Stimulated activated CD4-positive, alpha-beta T cell treated with anti-CD3 and anti-CD28 coated beads, Interleukin-12 subunit alpha, Interleukin-12 subunit beta, amount 100 ng/mL, for 4 hours (primary cell): ENCODE measurements at regions not wholly inside any gene's neighbourhood (a gene's known extent, or its start where the extent isn't known, plus 50 kb on each side); places are given as distances from the start of the nearest gene placed in this dataset.

ENCODE experiments used
- DNase-seq: peaks from one replicate; pipeline ENCODE4 v3.0.0-alpha.2; 2020

DNA sequence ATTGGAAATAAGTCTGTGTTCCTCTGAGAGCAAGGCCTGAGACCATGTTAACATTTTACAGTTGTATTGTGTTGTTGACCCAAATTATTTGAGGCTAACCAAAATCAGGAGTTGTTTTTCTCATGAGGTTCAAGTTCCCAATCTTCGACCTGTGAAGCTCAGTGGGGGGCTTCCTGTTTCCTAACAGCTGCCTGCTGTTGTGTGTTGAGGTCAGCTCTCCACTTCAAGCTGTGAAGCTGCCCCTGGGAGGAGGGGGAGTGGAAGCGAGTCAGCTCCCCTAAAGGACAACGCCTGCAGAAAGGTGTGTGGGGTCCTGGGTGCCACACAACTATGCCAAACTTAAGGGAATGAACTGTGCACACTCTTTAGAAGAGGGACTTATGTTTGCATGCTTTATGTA, 295.5 kb downstream of the IRX1 start:
- no peak for DNase-seq

DNA sequence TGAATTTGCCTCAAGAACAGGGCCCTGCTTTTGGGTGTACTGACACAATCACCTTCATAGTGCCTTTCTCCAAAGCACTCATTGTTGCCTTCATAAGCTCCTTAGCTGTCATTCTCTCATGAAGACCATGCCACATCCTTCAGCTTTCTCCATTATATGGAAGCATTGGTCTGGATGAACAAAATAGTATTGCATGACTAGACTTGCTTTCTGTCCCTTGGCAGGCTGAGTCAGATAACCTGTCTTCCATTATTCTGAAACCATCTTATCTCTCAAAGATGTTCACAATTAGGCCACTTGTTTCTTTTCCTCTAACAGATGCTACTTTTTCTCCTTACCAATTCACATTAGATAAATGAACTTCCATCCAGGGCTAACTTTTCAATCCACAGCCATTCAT, 297.9 kb downstream of the IRX1 start:
- DNase-seq, result no peak

DNA sequence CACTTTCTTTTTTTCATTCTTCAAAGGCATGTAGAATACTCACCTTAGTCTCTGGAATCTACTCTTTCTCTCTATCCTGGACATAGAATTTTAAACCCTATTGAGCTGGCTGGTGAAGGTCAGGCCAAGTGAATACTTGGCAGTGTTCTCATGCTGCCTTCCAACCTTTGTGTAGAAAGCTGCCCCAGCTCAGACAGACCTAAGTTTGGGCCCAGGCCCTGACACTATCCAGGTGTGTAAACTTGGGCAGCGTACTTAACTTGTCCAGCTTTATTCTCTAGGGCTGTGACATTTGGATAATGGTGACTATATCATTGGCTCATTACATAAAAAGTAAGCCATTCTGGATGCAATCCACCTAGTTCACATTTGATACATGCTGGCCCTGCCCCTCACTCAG, 298.3 kb downstream of the IRX1 start:
- no peak for DNase-seq

DNA sequence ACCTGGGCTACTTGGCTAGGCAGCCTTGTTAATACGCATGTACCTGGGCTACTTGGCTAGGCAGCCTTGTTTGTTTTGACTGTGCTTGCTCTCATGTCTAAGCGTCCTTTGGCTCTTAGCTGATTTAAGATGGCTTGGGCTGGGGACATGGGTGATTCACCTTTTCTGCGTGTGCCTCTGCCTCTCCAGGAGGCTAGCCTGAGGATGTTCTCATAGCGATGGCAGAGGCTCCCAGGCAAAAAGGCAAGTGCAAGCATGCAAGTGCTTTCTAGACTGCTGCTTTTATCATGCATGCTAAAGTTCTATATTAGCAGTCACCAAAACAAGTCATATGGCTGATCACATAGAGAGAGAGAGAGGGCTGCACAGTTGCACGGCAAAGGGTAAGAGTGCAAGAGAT, 300.5 kb downstream of the IRX1 start:
- no peak for DNase-seq

DNA sequence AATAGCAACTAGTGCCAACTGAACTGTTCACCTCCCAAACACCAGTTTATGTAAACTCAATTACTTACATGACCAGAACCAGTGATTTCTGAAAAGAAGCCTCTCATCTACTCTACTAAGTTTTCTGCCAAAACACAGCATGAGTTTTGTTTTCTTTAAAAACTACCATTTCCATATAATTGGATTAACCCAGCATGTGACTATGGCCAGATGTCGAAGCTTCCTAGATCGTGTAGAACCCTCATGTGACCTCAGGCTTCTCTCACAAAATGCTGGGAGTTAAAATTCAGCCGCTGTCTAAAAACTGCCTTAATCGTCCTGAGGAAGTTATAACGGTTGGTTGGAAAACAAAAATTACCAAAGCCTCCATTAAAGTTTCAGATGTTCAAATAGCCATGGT, 303.5 kb downstream of the IRX1 start:
- DNase-seq, result no peak

DNA sequence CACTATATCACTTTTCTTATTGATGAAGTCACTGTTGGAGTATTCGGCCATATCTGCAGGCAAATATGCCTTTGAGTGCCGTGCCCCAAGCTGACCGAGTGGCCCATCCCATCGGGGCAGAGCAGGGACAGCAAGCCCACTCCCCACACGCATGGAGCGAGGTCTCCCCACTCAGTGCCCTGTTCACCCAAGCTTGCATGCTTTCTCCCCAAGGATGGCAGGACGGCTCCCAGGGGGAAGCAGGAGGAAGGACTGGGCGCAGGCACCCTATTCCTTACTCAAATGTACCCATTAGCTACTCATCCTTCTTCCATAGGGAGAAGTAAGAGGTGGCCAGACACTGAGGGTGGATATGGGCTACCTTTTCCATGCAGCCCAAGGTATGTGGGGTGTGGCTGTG, 309.0 kb downstream of the IRX1 start:
- DNase-seq, result no peak

DNA sequence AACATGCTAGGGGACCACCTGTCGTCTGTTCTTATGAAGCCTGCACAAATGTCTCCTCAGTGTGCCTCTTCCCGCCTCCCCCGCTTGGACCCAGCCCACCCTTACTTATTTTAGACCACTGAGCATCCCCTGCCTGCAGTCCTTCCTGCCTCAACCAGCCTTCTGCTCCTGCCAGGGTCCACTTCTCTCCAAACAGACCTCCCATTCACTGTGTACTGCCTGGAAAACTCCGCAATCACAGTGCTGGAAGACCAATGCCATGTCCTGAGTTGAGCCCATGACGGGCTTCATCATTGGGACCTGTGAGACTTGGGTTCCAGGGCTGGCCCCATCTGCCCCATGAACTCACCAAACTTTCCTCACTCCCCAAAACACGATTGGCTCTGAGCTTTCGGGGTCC, 309.4 kb downstream of the IRX1 start:
- no peak for DNase-seq

DNA sequence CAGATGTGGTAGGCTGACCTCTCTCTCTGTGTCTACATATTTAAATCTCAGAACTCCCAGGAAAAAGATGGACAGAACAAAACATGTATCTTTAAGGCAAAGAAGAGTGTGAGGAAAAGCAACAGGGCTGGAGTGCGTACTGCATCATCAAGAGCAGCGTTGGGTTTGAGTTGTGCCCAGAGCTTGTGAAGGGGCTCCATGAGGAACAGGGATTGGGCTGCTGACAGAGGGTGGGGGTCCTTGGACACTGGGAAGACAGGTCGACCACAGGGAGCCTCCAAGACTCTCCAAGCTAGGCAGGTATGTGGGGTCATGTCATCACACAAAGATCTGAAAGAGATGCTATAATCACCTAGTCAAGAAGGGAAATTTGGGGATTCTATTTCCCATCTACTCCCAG, 309.9 kb downstream of the IRX1 start:
- no peak for DNase-seq

DNA sequence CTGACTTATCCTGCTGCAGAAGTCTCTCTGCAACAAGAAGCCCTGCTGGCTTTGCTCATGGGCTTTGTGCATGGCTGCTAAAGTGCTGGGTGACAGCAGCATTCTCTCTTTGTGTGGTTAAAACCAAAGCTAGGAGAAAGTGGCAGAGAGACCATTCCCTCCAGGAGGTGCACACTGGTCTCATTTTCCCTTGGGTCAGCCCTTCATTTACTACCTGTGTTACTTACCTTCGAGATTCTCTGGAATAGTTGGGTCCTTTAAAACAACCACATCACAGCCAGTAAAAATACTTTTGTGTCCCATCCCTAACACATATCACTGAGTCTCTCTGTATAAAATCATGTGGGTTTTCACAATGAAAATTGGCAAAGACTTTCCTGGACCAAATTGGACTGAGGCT, 315.5 kb downstream of the IRX1 start:
- no peak for DNase-seq

DNA sequence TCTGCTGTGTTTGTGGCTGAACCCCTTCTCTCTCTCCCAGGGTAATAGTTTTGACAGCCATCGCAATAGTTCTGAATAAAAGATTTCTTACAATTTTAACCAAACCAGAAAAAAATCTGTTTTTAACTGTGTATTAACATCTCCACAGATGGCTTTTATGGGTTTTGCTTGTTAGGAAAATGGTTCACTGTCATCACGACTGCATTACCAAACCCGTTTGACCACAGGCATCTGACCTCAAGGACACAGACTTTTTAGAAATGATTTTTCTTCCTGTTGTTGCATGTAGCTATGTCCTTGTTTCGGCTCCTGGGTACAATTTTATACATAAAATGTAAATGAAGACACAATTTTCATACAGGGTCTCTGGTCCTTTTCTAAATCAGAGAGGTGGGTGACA, 316.1 kb downstream of the IRX1 start:
- DNase-seq, result no peak

DNA sequence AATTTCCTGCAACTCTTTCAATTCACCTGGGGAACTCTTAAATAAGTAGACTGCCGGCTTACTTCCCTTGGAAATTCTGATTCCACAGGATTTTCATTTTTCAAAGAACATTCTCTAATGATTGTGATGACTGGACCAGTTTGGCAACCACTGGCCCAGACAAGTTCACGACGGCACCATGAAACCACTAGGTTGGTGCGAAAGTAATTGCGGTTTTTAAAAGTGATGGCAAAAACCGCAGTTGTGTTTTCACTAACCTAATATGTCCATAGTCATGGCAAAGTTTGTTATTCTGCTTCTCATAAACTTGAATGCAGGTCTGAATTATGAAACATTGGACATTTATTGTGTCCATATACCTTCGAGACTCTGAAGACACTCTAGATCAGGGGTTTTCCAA, 317.2 kb downstream of the IRX1 start:
- DNase-seq, result no peak

DNA sequence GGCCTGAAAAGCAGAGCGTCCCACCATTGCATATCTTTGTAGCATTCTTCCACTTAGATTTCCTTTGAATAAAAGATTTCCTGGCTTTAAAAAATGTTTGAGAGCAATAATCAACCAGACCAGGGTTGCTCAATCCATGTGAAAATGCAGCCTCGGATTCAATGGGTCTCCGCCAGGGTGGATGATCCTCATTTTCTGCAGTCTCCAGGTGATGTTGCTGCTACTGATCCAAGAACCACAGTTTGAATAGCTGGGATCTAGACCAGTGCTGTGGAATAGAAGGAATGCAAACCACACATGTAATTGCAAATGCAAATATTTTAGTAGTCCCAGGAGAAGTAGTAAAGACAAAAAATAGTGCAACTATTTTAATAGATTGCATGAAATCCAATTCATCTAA, 317.6 kb downstream of the IRX1 start:
- no peak for DNase-seq

DNA sequence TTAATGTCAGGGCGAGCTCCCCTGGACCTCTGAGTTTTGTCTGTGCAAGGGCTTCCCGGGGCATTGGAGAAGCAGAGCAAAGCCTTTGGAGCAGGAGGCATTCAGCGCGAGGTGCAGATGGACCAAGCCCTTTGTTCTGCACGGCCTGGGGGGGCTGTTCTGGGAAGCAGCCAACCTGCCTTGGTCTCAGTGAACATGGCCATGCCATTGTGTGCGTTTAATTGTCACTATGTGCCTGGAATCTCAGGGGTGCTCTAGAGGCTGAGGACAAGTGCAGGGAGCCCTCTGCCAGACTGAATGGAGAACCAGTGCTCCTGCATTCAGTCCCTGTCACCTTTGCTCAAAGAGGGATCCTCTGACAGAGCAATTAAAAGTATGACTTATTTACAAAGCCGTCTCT, 329.4 kb downstream of the IRX1 start:
- no peak for DNase-seq

DNA sequence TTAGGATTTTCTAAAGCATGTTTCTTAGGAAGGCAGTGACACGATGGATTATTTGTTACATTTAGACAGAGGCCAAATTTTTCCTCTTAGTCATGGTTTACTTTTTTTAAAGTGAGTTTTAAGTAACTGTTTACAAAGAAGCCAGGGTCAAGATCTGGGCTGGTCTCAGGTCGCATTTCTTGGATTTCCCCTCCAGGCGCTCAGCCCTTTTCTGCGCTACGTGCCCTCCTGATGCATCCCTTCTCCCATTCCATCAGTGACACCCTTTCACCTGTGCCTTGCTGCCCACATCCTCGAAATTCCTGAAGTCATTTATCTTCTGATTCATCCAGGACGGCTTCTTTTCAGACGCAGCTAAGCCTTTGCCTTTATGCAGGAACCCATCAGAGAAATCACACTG, 330.3 kb downstream of the IRX1 start:
- no peak for DNase-seq

DNA sequence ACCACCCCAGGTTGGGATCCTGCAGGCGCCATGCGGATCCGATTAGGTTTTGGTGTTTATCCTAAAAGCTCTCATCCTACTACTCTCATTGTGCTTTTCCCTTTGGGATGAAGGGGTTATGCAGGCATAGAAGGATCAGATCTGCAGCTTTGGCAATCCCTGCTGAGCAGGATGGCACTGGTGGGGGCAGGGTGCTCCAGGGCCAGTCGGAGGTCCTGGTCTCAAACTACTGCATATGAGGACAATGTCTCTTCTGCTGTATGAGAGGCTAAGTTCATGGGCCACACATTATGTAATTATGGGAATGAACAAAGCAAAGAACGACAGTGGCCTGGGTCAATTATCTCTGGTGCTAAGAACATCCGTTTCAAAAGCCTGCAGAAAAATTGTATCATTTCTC, 334.2 kb downstream of the IRX1 start:
- no peak for DNase-seq

DNA sequence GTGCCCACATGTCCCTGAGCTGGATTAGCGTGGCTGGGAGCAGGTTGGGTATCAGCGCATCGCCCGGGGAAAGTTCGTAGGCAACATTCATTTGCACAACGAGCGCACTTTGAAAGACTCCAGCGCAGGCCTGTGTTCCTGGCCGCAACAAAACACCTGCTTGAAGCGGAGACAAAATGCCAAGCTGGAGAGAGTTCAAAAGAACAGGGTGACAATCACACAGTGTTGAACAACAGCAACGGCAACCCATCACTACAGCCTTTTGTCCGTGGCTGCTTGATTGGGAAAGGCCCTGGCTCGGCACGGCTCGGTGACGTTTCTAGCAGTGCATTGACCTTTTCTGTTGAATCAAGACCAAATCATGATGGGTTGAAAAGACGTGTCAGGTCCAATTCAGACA, 336.3 kb downstream of the IRX1 start:
- DNase-seq, result no peak

DNA sequence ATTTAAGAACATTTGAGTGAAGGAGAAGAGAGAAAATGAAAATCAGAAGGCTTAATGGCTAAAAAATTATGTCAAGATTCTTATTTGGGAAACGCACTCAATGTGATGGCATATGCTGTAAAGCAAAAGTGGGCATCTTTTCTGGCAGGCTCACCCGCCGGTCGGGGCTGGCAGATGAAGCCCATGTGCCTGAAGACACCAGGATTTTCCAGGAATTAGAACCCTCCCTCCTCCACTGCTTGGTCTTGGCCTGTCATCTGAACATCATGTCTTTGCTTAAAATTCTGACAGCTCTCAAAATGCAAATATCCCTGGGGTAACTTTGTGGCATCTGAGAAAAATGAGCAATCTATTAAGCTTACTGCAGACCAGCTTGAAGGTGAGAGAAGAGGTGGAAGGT, 337.9 kb downstream of the IRX1 start:
- DNase-seq, result no peak

DNA sequence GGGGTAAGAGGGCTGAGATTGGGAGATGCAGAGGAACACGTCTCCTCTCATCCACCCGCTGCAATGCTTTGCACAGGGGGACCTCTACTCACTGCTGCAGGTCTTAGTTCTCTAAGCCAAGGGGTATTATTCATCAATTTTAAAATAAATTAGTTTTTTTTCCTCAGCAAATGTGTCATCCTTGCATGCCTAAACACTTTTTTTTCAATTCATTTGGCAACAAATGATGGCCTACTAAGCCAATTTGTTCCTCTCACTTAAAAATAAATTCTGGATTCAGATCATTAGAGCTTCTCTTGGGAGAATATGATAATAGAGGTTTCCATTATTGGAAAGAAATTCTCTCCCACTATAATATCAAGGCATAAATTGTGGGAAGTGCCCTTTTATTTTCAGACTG, 338.3 kb downstream of the IRX1 start:
- DNase-seq, result no peak

DNA sequence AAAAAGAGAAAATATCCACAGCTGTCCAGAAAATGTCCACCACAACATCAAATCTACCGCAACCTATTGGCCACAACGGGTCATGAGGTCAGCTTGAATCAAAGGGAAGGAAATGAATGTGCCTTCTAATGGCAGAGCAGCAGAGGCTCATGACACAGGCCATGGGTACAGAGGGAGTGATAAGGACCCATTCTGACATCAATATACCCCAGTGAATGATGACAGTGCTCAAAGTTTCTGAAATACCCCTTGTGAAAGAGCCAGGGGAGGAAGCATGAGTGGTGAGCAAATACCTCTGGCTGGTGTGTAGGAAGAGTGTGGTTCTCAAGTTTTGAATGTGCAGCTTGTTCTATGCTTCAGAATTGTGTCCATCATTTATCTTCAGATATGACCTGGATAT, 348.2 kb downstream of the IRX1 start:
- DNase-seq, result no peak

DNA sequence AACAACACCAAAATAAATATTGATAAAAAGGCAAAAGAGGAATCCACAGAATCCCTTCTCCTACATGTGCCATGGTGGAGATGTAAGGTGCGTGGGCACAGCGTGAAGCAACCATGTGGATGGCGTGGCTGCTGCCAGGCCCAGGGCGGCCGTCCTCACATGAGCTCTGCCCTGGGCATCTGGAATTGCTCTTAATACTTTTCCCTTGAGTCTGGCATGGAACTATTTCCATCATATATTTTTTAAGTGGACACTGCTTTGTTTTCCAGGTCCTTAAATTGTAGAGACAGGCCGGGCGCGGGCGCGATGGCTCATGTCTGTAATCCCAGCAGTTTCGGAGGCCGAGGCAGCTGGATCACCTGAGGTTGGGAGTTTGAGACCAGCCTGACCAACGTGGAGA, 349.3 kb downstream of the IRX1 start:
- no peak for DNase-seq

DNA sequence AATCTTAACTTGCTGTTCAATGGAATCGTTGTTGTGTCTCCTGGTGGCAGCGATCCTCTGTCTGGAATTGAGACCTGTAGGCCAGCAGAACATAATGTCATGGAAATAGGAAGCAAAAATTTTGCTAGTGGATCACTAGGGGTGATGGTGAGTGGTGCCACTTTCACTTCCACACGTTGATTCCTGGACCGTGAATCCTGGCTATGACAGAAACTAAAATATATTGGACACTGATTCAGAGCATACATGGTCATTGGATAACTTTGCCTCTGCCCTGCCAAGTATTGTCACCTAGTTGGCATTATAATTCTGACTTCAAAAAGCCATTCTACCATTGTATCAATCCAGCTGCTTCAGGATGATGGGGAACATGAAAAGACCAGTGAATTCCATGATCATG, 353.2 kb downstream of the IRX1 start:
- DNase-seq, result no peak

DNA sequence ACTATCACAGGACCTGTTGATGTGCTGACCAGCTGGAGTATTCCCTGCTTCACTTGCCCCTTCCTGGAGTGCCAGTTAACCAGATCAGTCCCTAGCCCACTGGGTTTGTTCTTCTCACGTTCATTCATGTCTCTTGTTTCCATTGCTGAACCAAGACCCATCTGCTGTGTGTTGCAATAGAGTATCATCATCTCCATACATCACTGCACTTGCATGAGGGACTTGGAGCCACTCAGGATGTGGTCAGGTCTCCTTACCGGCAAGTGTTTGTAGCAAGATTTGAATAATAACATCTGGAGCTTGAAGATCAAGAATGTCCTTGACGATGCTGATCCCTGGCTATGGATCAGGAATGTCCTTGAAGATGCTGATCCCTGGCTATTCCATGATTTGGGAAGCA, 358.6 kb downstream of the IRX1 start:
- no peak for DNase-seq

DNA sequence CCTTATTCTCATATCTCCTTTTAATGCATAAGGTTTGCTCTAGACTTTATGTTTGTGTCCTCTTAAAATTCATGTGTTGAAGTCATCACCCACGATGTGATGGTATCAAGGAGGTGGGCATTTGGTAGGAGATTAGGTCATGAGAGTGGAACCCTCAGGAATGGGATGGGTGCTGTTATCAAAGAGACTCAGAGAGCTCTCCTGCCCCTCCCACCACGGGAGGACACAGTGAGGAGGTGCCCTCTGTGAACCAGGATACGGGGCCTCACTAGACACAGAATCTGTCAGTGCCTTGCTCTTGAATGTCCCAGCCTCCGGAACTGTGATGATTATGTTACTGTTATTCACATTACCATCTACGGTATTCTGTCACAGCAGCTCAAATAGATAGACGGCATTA, 359.0 kb downstream of the IRX1 start:
- DNase-seq, result no peak

DNA sequence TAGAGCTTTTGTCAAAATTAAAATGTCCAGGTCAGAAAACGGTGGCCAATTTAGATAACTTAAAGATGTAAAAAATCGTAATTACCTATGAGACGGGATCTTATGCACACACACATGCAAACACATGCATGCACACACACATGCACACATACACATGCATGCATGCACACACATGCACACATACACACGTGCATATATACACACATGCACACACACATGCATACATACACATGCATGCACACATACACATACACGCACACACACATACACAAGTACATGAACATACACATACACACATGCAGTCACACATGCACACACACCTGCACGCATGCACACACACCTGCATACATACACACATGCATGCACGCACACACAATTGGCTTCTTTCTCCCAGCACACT, 362.0 kb downstream of the IRX1 start:
- no peak for DNase-seq

DNA sequence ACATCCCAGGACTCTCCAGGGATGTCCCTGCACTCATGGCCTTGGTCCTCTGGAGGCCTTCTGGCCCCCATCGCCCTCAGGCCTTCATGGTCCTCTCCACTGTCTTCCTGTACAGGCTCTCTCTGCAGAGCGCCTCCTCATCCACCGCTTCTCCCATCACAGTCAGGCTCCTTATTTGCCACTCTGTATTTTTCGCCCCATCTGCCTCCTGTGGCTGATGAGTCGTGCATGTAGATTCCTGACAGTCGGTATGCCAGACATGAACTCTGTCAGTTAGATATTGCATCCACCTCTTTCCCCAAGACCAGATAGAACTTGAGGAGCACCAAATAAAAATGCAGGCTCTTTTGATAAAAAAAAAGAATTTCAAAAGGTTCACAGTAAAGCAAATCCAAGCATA, 362.8 kb downstream of the IRX1 start:
- DNase-seq, result no peak

DNA sequence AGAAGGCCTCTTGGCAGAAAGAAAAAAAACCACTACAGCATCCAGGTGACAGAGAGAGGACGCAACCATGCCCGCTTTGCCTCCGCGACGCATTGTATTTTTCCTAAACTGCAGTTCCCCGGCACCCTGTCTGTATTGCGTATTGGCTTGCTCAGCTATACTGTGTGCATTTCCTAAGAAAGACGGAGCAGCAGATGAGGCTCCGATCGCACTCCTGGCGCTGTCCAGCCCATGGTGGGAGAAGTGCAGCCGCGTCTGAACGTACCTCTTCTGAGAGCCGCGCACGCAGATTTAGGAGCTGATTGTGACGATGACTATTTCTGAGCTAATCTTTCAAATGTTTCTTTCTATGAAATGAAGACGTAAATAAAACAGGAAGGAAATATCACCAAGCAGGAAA, 366.5 kb downstream of the IRX1 start:
- DNase-seq, result no peak

DNA sequence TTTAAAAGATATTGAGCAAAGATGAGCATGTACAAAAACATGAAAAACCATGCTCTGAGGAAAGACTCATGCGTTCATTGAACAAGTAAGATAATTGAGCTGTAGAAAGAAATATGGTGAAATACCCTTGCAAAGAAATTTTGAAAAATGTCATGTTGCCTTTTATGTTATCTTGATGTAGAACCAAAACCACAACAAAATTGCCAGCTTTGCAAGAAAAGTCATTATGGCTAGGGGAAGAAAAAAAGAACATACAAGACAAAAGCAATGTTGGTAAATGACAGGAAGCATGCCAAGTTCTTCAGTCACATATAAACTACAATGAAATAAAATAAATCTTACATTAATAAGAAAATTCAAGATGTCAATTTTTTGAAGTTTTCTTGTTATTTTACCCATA, 368.0 kb downstream of the IRX1 start:
- no peak for DNase-seq
